ENCODE measurements at regions not wholly inside any gene's neighbourhood (a gene's known extent, or its start where the extent isn't known, plus 50 kb on each side); places are given as distances from the start of the nearest gene placed in this dataset.

DNA sequence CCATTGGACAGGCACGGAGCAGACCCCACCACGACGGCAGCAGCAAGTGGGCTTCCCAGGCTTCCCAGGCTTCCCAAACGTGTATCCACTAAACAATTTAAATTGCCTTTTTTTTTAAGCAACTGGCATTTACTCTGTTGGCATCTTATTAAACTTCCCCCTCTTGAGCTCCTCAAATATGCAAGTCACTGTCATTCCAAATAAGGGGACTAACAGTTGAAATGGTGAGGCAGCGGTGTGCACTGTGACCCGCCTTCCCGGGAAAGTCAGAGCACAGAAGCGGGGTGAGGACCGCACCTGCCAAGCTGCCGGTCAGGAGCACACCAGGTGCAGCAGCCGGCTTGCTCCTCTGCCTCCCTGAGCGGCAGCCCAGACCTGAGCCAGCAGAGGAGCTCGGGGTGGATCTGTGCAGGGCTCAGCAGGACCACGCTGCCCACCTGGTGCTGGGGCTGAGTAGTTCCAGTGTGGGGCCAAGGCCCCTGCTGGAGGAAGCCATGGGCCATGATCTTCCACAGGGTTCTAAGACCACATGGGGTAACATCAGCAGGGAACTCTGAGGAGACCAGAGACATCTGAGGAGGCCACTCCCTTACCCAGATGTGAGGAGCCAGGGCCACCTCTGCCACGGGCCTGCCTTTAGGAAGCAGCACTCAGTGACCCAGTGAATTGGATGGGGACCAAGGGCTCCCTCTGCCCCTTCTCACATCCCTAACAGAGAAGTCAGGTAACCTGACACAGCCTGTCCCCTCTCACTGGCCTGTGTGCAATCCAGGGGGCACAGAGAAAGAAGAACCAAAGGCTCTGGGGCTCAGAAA, 245.4 kb downstream of the NPHP4 start:
- H3K27ac ChIP-seq (ENCODE audit: low read depth in 1 of 2, low read length in 1 of 2) = no peak overlapping the region
- H3K9me3 ChIP-seq (ENCODE audit: control insufficient read depth in 2 of 2, insufficient read depth in 1 of 2, low read length in 1 of 2) = no peaks in the 10 kb centered on the region
- no peaks in the 10 kb centered on the region for H3K4me1 ChIP-seq (ENCODE audit: control insufficient read depth in 2 of 2, insufficient read depth in 2 of 2, low read length in 2 of 2)
- H3K4me3 ChIP-seq (ENCODE audit: low read length in 2 of 2) = no peak overlapping the region
- no peak for DNase-seq (ENCODE audit: low read depth in 6 of 9, low spot score in 9 of 9)
- H3K27me3 ChIP-seq (ENCODE audit: control insufficient read depth in 2 of 2, insufficient read depth in 1 of 2, low read length in 1 of 2) = peaks cover 0 to 2% of the 10 kb centered on the region in 2 donors
- 53% methylated on average over 15 of the region's 15 CpGs for WGBS
- no peaks in the 10 kb centered on the region for H3K36me3 ChIP-seq (ENCODE audit: control insufficient read depth in 2 of 2, insufficient read depth in 2 of 2, low read length in 1 of 2)

DNA sequence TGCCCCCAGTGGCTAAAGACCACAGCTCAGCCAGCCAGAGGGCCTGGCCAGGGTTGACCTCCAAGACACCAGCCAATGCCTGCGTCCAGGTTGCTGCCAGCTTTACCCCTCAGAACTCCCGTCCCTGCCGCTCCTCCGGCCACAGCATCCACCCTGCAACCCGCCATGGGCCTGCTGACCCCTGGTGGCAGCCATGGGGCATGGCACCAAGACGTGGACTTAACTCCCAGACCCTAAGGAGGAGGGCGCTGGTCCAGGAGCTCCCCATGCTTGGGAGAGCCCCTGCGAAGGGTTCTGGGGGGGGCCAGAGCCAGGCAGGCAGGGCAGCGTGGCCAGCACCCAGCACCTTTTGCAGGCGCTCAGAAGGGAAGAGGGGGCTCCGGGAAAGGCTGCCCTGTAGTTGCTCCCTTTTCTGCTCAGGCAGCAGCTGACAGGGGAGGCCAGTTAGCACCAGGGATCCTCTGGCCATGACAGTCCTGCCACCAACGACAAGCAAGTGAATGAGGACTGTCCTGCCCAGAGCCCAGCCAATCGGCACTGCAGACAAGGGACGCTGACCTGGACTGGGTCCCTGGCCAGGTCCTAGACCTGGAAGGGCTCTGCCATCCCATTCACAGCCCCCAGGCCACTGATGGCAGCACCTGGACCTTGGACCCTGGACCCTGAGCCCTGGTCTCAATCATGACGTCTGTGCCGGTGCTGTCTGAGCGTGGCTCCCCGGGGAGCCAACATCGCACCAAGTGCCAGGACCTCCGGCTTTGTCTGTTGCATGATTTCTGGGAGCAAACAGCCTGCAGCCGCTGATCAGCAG, 246.2 kb downstream of the NPHP4 start:
- Histone ChIP-seq H3K4me1 (ENCODE audit: control insufficient read depth in 2 of 2, insufficient read depth in 2 of 2, low read length in 2 of 2) (no peaks in the 10 kb centered on the region), H3K27ac (ENCODE audit: low read depth in 1 of 2, low read length in 1 of 2) (no peak overlapping the region), H3K9me3 (ENCODE audit: control insufficient read depth in 2 of 2, insufficient read depth in 1 of 2, low read length in 1 of 2) (no peaks in the 10 kb centered on the region), H3K27me3 (ENCODE audit: control insufficient read depth in 2 of 2, insufficient read depth in 1 of 2, low read length in 1 of 2) (peaks cover 0 to 2% of the 10 kb centered on the region in 2 donors), H3K4me3 (ENCODE audit: low read length in 2 of 2) (no peak overlapping the region), H3K36me3 (ENCODE audit: control insufficient read depth in 2 of 2, insufficient read depth in 2 of 2, low read length in 1 of 2) (no peaks in the 10 kb centered on the region)
- 42% methylated on average over 21 of the region's 21 CpGs for WGBS
- peak in 6 of 9 donors; percentile 2 to 37 (median 8) for DNase-seq (ENCODE audit: low read depth in 6 of 9, low spot score in 9 of 9)

DNA sequence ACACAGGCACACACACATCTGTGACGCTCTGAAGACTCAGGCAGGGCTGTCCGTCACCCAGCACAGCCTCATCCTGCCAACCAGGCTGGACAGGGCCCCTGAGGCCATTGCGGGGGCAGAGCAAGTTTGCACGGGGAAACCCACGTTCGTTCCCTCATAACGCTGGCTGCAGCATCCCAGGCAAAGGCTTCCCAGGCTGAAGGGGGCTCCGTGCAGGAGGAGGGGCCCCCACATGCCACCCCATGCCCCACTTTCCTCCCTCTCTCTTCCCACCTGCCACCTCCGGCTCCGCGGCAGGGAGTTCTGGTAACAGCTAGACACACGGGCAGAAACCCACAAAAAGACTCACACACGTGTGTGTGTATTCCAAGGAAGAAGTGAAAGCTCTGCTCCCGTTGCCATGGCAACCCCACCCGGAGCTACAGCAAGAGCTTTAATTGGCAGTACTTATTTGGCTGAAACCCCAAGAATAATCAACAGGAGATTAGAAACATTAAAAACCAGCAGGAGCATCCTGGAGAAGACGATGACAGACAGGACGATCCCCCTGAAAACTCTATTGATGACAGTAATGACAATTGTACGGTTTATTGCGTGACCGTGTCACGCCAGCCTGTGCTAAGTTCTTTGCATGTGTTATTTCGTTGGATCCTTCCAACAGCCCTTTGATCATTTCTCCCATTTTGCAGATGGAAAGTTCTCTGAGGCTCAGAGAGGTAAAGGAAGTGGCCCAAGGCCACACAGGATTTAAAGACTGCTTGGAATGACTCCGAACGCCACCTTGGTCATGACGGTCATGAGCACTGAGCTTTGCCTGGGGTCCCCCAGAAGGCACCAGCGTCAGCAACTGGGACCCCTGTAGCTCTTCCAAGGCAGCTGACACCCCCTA, 247.1 kb downstream of the NPHP4 start:
- Histone ChIP-seq H3K4me3 (ENCODE audit: low read length in 2 of 2) (no peak overlapping the region), H3K4me1 (ENCODE audit: control insufficient read depth in 2 of 2, insufficient read depth in 2 of 2, low read length in 2 of 2) (no peaks in the 10 kb centered on the region), H3K9me3 (ENCODE audit: control insufficient read depth in 2 of 2, insufficient read depth in 1 of 2, low read length in 1 of 2) (no peaks in the 10 kb centered on the region), H3K27ac (ENCODE audit: low read depth in 1 of 2, low read length in 1 of 2) (no peak overlapping the region), H3K27me3 (ENCODE audit: control insufficient read depth in 2 of 2, insufficient read depth in 1 of 2, low read length in 1 of 2) (peaks cover 0 to 2% of the 10 kb centered on the region in 2 donors), H3K36me3 (ENCODE audit: control insufficient read depth in 2 of 2, insufficient read depth in 2 of 2, low read length in 1 of 2) (no peaks in the 10 kb centered on the region)
- WGBS = 74% methylated on average over 26 of the region's 26 CpGs
- DNase-seq (ENCODE audit: low read depth in 6 of 9, low spot score in 9 of 9) = no peak

DNA sequence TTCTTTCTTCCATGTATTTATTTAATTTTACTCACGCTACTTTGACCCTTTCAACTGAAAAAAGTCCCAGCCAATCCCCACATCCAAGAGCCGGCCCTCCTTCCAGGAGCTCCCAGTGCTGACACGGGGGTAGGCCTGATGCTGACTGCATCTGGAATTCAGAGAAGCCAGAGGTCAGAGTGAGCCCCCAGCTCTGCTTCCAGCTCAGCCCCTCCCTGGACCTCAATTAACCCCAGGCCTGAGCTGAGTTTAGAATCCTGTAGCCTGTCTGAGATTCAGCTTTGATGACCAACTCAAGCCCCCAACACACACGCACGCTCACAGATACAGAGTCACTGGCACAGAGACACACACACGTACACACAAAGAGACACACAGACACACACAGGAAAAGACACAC, 247.9 kb downstream of the NPHP4 start:
- H3K27me3 ChIP-seq (ENCODE audit: control insufficient read depth in 2 of 2, insufficient read depth in 1 of 2, low read length in 1 of 2) = peaks cover 0 to 2% of the 10 kb centered on the region in 2 donors
- H3K4me1 ChIP-seq (ENCODE audit: control insufficient read depth in 2 of 2, insufficient read depth in 2 of 2, low read length in 2 of 2) = no peaks in the 10 kb centered on the region
- H3K27ac ChIP-seq (ENCODE audit: low read depth in 1 of 2, low read length in 1 of 2) = no peak overlapping the region
- no peak for DNase-seq (ENCODE audit: low read depth in 6 of 9, low spot score in 9 of 9)
- 90% methylated on average over 6 of the region's 6 CpGs for WGBS
- no peak overlapping the region for H3K4me3 ChIP-seq (ENCODE audit: low read length in 2 of 2)
- H3K9me3 ChIP-seq (ENCODE audit: control insufficient read depth in 2 of 2, insufficient read depth in 1 of 2, low read length in 1 of 2) = no peaks in the 10 kb centered on the region
- no peaks in the 10 kb centered on the region for H3K36me3 ChIP-seq (ENCODE audit: control insufficient read depth in 2 of 2, insufficient read depth in 2 of 2, low read length in 1 of 2)

DNA sequence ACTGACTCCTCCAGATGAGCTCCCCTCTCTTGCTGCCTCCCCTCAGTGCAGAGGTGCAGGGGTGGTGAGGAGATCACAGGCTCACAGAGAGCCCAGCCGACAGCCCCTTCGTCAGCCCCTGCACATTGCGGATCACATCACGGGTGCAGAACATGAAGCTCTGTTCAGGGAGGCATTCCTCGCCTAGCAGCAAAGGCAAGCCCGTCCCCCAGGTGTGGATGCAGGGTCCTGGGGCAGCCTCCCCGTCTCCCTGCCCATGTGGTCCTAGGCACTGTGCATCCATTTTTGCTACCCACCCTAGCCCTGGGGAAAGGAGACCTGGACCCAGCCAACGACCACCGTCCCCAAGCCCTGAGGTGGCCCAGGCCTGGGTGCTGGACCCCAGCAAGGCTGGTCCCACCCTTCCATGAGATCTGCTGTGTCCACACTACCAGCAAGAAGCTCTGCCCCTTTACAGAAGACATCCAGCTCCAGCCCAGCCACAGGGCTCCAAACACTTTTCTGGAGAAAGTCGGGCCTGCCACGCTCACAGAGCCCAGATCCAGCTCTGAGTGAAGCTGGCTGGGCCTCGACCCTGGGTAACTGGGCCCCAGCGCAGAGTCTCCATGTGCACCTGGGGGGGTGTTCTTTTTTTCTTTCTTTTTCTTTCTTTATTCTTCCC, 248.7 kb downstream of the NPHP4 start:
- peaks cover 0 to 2% of the 10 kb centered on the region in 2 donors for H3K27me3 ChIP-seq (ENCODE audit: control insufficient read depth in 2 of 2, insufficient read depth in 1 of 2, low read length in 1 of 2)

DNA sequence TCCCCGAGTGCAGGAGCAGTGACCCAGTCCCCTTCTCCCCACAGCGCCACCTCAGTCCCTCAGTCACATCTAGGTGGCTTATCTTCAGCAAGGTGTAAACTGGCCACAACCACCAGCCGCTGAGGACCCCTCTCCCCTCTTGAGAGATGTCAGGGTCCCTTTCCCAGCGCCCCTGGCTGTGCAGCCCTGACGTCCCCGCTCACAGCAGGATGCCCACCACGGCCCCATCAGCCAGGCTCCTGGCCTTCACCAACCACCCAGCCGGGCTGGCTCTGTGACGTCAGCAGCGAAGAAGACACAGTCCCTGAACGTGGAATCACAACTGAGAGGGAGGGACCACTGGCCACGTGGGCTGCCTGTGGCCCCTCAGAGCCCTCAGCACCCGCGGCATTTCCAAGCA, 249.4 kb downstream of the NPHP4 start:
- DNase-seq (ENCODE audit: low read depth in 6 of 9, low spot score in 9 of 9) = no peak
- Histone ChIP-seq H3K36me3 (ENCODE audit: control insufficient read depth in 2 of 2, insufficient read depth in 2 of 2, low read length in 1 of 2) (no peaks in the 10 kb centered on the region), H3K27ac (ENCODE audit: low read depth in 1 of 2, low read length in 1 of 2) (no peak overlapping the region), H3K9me3 (ENCODE audit: control insufficient read depth in 2 of 2, insufficient read depth in 1 of 2, low read length in 1 of 2) (no peaks in the 10 kb centered on the region), H3K4me3 (ENCODE audit: low read length in 2 of 2) (no peak overlapping the region), H3K4me1 (ENCODE audit: control insufficient read depth in 2 of 2, insufficient read depth in 2 of 2, low read length in 2 of 2) (no peaks in the 10 kb centered on the region), H3K27me3 (ENCODE audit: control insufficient read depth in 2 of 2, insufficient read depth in 1 of 2, low read length in 1 of 2) (peaks cover 0 to 2% of the 10 kb centered on the region in 2 donors)
- 90% methylated on average over 14 of the region's 14 CpGs for WGBS

More for the DNA sequence above, 248.7 kb downstream of the NPHP4 start:
- Histone ChIP-seq H3K36me3 (ENCODE audit: control insufficient read depth in 2 of 2, insufficient read depth in 2 of 2, low read length in 1 of 2) (no peaks in the 10 kb centered on the region), H3K27ac (ENCODE audit: low read depth in 1 of 2, low read length in 1 of 2) (no peak overlapping the region), H3K4me1 (ENCODE audit: control insufficient read depth in 2 of 2, insufficient read depth in 2 of 2, low read length in 2 of 2) (no peaks in the 10 kb centered on the region), H3K4me3 (ENCODE audit: low read length in 2 of 2) (no peak overlapping the region), H3K9me3 (ENCODE audit: control insufficient read depth in 2 of 2, insufficient read depth in 1 of 2, low read length in 1 of 2) (no peaks in the 10 kb centered on the region)
- 92% methylated on average over 13 of the region's 13 CpGs for WGBS
- no peak for DNase-seq (ENCODE audit: low read depth in 6 of 9, low spot score in 9 of 9)

DNA sequence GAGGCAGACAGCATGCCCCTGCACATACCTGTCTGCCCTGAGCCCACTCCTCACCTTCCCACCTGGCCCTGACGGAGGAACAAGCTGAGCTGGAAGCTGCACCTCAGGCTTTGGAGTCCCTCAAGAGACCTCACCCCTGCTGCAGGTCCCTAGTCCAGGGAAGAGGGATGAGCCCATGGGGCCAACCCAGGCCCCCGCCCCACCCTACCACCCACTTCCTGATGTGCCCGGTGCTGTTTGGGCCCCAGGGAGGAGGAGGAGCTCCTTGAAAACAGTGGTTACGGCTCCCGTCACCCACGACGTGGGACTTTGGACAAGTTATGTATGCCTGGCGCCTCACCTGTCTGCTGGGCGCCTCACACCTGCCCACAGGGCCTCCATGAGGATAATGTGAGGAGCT, 250.2 kb downstream of the NPHP4 start:
- Histone ChIP-seq H3K9me3 (ENCODE audit: control insufficient read depth in 2 of 2, insufficient read depth in 1 of 2, low read length in 1 of 2) (no peaks in the 10 kb centered on the region), H3K27me3 (ENCODE audit: control insufficient read depth in 2 of 2, insufficient read depth in 1 of 2, low read length in 1 of 2) (peaks cover 0 to 2% of the 10 kb centered on the region in 2 donors), H3K36me3 (ENCODE audit: control insufficient read depth in 2 of 2, insufficient read depth in 2 of 2, low read length in 1 of 2) (no peaks in the 10 kb centered on the region), H3K4me3 (ENCODE audit: low read length in 2 of 2) (no peak overlapping the region), H3K27ac (ENCODE audit: low read depth in 1 of 2, low read length in 1 of 2) (no peak overlapping the region), H3K4me1 (ENCODE audit: control insufficient read depth in 2 of 2, insufficient read depth in 2 of 2, low read length in 2 of 2) (no peaks in the 10 kb centered on the region)
- 70% methylated on average over 9 of the region's 9 CpGs for WGBS
- DNase-seq (ENCODE audit: low read depth in 6 of 9, low spot score in 9 of 9) = no peak

DNA sequence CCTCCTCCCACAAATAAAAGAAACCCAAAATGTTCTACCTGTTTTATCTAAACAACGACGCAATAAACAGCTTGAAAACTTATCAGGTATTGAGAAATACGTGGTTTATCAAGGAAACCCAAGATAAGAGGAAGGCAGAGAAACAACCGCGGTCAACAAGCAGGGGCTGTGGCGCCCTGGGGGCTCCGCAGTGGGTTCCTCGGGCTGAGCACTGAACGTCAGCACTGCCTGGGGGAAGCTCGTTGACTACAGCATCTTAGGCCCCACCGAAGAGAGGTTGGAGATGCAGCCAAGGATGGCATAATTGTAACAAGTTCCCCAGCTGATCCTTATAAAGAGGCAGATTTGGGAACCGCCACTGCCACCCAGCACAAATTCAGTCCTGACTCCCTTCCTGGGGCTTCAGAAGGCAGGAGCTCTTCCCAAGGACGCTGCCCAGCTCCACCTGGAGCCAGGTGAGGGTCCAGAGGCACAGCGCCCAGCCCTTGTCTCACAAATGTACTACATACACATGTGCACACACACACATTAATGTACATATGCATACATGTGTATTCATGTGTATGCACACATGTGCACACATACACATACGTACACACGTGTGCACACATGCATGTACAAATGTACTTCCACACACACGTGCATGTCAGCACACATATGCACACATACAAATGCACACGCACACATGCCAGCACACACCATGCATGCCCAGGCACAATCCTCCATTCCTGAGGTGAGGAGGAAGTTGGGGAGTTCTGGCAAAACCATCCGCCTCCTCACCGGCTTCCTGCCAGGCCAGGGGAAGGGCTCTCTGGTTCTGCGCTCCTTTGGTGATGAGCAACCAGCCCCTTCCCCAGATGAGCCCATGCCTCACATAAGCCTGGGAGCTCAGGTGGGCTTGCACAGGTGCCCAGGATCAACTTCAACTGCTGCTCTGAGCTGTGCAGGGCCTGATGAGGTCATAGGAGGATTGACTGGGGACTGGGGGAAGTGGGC, 251.1 kb downstream of the NPHP4 start:
- no peak for DNase-seq (ENCODE audit: low read depth in 6 of 9, low spot score in 9 of 9)
- Histone ChIP-seq H3K27ac (ENCODE audit: low read depth in 1 of 2, low read length in 1 of 2) (no peak overlapping the region), H3K36me3 (ENCODE audit: control insufficient read depth in 2 of 2, insufficient read depth in 2 of 2, low read length in 1 of 2) (no peaks in the 10 kb centered on the region), H3K4me1 (ENCODE audit: control insufficient read depth in 2 of 2, insufficient read depth in 2 of 2, low read length in 2 of 2) (no peaks in the 10 kb centered on the region), H3K9me3 (ENCODE audit: control insufficient read depth in 2 of 2, insufficient read depth in 1 of 2, low read length in 1 of 2) (no peaks in the 10 kb centered on the region), H3K27me3 (ENCODE audit: control insufficient read depth in 2 of 2, insufficient read depth in 1 of 2, low read length in 1 of 2) (peaks cover 0 to 2% of the 10 kb centered on the region in 2 donors), H3K4me3 (ENCODE audit: low read length in 2 of 2) (no peak overlapping the region)
- WGBS = 64% methylated on average over 21 of the region's 21 CpGs

Data from thymus (tissue), 11 donors.